ENCODE measurements at regions not wholly inside any gene's neighbourhood (a gene's known extent, or its start where the extent isn't known, plus 50 kb on each side); places are given as distances from the start of the nearest gene placed in this dataset.
A peak's percentile ranks its signal among the peaks of the same experiment; 100 is the strongest.
"Not testable (repeated sequence)": the region's sequence is repeated elsewhere in the genome, so short reads cannot be mapped to it uniquely, and the experiment has no call there.

DNA sequence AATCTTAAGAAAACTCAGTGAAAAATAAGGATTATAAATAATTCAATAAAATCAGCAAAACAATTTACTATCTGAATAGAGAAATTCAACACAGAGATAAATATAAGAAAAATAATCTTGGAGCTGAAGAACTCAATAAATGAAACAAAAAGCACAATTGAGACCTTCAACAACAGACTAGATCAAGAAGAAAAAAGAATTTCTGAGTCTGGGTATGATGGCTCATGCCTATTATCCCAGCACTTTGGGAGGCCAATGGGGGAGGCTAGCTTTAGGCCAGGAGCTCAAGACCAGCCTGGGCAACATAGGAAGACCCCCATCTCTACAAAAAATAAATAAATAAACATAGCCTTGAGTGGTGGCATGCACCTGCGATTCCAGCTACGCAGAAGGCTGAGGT is 1295.7 kb upstream of the NRXN1 start:
- DNase-seq, result no peak

GRCh38 chr2:52314231-52314630 is 1282.3 kb upstream of the NRXN1 start:
- no peak for DNase-seq

DNA sequence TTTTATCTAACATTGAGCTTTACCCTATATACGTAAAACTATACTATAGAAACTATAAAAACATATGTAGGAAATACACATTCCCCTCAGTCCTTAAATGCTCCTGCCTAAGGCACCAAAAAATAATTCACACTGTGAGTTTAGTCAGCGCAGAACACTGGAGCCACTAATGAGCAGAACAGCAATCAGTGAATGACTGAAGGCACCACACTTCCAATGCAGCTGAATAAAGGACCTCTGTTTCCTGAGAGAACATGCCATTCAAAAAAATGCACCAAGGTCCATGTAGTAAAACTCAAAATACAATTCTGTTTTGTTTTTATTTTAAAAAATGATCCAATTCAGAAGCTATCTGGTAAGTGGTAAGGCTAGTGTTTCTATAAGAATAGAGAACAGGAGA is 1280.6 kb upstream of the NRXN1 start:
- DNase-seq, result peak in 1 of 51 donors; percentile 7

DNA sequence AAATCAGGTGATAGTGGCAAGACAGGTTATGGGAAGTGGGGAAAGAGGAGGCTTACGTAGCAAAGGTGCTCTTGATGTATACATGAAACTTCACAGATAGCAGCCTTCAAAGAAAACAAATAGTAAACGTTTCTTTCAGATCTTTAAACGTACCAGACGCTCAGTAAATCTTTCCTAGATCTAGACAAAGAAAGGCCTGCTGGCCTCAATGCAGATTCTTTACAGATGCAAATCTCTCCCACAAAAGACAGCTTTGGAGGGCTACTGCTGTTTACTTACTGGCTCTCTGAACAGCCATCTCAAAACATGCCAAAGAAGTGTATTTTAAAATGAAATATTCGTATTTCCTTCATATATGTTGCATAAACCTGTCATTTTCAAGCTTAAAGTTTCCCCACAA is 1279.9 kb upstream of the NRXN1 start:
- DNase-seq, result no peak

DNA sequence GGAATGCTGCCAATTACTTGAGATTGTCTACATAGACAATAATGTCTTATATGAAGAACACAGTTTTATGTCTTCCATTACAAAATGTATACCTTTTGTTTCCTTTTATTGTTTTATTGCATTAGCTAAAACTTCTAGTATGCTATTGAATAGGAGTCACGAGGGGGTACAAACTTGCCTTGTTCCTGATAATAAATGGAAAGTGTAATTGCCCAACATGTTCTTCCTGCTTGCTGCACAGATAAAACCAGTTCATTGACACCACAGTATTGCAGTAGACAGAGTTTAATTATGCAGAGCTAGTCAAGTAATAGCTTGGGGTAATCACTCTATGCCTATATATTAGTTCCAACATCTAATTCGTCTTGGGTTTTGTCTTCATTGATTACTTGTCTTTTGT is 1276.2 kb upstream of the NRXN1 start:
- DNase-seq, result no peak

- no peak for DNase-seq
Observed at GRCh38 chr2:52294628-52295027, 1262.7 kb upstream of the NRXN1 start.

DNA sequence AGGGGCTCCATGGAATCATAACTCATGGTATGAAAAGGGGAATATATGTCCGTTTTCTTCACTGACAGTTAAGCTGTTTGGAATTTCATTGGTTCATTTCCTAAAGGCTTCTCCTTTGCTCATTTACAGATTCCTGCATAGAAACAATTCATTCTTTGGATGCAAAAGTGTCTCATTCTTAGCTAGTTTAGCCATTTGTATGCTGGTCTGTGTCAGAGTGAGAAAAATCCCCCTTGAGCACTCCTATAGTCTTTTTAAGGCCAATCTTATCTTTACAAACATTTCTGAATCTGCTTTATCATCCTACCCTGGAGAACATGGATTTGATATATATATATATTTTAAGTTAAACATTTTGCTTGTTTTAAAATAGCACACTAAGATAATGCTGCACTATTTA is 1260.9 kb upstream of the NRXN1 start:
- DNase-seq, result no peak

GRCh38 chr2:52289741-52290140 is 1257.8 kb upstream of the NRXN1 start:
- DNase-seq, result no peak

GRCh38 chr2:52288596-52288995 is 1256.7 kb upstream of the NRXN1 start:
- no peak for DNase-seq

DNA sequence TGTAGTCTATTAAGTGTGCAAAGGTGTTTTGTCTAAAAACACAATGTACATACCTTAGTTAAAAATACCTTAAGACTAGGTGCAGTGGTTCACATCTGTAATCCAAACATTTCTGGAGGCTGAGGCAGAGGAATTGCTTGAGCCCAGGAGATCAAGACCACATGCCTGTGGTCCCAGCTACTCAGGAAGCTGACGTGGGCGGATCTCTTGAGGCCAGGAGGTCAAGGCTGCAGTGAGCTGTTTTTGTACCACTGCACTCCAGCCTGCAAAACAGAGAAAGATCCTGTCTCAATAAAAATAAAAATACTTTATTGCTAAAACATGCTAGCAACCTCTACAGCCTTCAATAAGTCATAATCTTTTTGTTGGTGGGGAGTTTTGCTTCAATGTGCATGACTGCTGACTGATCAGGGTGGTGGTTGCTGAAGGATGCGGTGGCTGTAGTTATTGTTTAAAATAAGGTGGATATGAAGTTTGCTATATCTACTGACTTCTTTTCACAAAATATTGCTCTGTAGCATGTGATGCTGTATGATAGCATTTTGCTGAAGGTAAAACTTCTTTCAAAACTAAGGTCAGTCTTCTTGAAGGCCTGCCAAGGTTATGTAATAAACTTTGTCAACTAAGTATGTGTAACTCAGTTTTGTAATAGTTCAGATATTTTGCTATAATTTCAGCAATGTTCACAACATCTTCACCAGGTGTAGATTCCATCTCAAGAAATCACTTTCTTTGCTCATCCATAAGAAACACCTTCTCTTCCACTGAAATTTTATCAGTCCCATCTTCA is 1238.0 kb upstream of the NRXN1 start:
- no peak for DNase-seq

DNA sequence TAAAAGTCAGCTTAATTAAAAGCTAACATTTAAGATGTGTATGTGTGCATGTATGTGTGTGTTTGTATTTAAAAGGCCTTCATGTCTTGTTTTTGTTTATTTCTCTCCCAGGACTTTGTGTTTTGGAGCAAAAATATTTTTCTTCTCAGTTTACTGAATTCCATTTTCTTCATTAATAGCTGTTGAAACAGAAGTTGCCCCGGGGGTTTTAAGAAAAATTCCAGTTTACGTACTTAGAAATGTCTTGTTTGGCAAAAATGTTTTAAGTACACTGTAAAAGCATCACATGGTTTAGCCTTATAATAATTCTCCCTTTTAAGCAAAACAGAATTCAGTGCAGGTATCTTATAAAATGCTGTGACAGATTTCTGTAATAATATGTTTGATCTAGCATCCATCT is 1233.0 kb upstream of the NRXN1 start:
- DNase-seq, result no peak

DNA sequence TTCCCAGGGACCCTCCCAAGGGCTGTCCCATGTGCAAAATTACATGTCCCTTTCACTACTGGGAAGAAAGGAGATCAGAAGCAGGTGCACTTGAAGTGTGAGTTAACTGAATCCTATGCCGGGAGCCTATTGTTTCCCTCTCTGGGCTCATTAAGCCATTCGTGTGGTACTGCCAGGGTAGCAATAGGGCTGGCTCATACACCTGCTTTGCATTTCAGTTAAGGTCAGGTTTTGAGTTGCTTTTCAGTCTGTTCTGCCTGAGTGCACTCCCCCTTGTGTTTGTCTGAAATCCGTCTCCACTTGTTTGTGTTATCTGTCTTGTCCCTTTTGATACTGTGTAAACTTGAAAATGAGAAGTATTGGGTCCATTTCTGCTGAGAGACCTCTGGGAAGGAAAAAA is 1232.6 kb upstream of the NRXN1 start:
- no peak for DNase-seq

- DNase-seq, result no peak
Observed at GRCh38 chr2:52260904-52261303, 1229.0 kb upstream of the NRXN1 start.

GRCh38 chr2:52258967-52259366 is 1227.0 kb upstream of the NRXN1 start:
- not testable (repeated sequence) for DNase-seq

DNA sequence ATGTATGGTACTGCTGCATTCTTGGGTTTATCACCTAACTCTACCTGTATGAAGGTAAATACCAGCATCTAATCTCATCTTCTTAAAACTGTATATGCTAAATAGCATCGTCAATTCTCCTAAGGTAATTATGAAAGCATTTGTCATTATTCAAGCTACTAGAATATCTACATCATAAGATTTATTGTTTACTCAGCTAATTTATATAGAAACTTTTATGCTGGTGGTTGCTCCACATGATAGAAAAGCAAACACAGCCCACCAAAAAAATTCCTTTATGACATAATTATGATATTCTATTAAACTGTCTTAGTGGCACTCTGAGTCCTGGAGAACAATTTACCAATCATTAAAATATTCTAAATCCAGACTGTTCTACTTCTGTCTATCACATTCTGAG is 1226.1 kb upstream of the NRXN1 start:
- DNase-seq, result no peak

GRCh38 chr2:52253416-52253980 is 1221.6 kb upstream of the NRXN1 start:
- DNase-seq, result no peak

- no peak for DNase-seq
Observed at GRCh38 chr2:52238782-52239181, 1206.8 kb upstream of the NRXN1 start.

GRCh38 chr2:52222128-52222527 is 1190.2 kb upstream of the NRXN1 start:
- no peak for DNase-seq

- no peak for DNase-seq
Observed at GRCh38 chr2:52220393-52220792, 1188.5 kb upstream of the NRXN1 start.

GRCh38 chr2:52210611-52211010 is 1178.7 kb upstream of the NRXN1 start:
- DNase-seq, result no peak

GRCh38 chr2:52210161-52210560 is 1178.2 kb upstream of the NRXN1 start:
- DNase-seq, result no peak

- DNase-seq, result no peak
Observed at GRCh38 chr2:52194342-52194741, 1162.4 kb upstream of the NRXN1 start.

- no peak for DNase-seq
Observed at GRCh38 chr2:52193804-52194203, 1161.9 kb upstream of the NRXN1 start.

GRCh38 chr2:52192656-52193055 is 1160.7 kb upstream of the NRXN1 start:
- DNase-seq, result no peak

Data from hypothalamus (tissue), 51 donors.